ENCODE measurements at regions not wholly inside any gene's neighbourhood (a gene's known extent, or its start where the extent isn't known, plus 50 kb on each side); places are given as distances from the start of the nearest gene placed in this dataset.

- TF ChIP-seq CTCF (conservative IDR thresholded peaks at IDR 0.05; ENCODE audit: low read length), result no peak
- H3K4me3 ChIP-seq (ENCODE audit: low read length), result no peak overlapping the region
- DNase-seq (ENCODE audit: low read depth), result no peak
Observed at GRCh38 chr9:99561961-99562565, 259.6 kb upstream of the NR4A3 start.

GRCh38 chr9:99563364-99563763, 258.3 kb upstream of the NR4A3 start:
- H3K4me3 ChIP-seq (ENCODE audit: low read length), result no peak overlapping the region
- DNase-seq (ENCODE audit: low read depth), result no peak
- no peak for TF ChIP-seq CTCF (conservative IDR thresholded peaks at IDR 0.05; ENCODE audit: low read length)

- DNase-seq (ENCODE audit: low read depth), result no peak
- TF ChIP-seq CTCF (conservative IDR thresholded peaks at IDR 0.05; ENCODE audit: low read length), result no peak
Observed at GRCh38 chr9:99565203-99565602, 256.5 kb upstream of the NR4A3 start.

GRCh38 chr9:99567436-99567835, 254.2 kb upstream of the NR4A3 start:
- TF ChIP-seq CTCF (conservative IDR thresholded peaks at IDR 0.05; ENCODE audit: low read length), result no peak
- no peak for DNase-seq (ENCODE audit: low read depth)
- no peak overlapping the region for H3K4me3 ChIP-seq (ENCODE audit: low read length)

More at GRCh38 chr9:99565203-99565602, 256.5 kb upstream of the NR4A3 start:
- no peak overlapping the region for H3K4me3 ChIP-seq (ENCODE audit: low read length)

GRCh38 chr9:99569840-99570239, 251.8 kb upstream of the NR4A3 start:
- DNase-seq (ENCODE audit: low read depth), result no peak
- no peak overlapping the region for H3K4me3 ChIP-seq (ENCODE audit: low read length)
- TF ChIP-seq CTCF (conservative IDR thresholded peaks at IDR 0.05; ENCODE audit: low read length), result no peak

- H3K4me3 ChIP-seq (ENCODE audit: low read length), result no peak overlapping the region
- no peak for DNase-seq (ENCODE audit: low read depth)
- no peak for TF ChIP-seq CTCF (conservative IDR thresholded peaks at IDR 0.05; ENCODE audit: low read length)
Observed at GRCh38 chr9:99572567-99572966, 249.1 kb upstream of the NR4A3 start.

GRCh38 chr9:99573085-99573484, 248.6 kb upstream of the NR4A3 start:
- DNase-seq (ENCODE audit: low read depth), result no peak
- no peak overlapping the region for H3K4me3 ChIP-seq (ENCODE audit: low read length)
- no peak for TF ChIP-seq CTCF (conservative IDR thresholded peaks at IDR 0.05; ENCODE audit: low read length)

All from AG10803 (cell line).